Osteocyte (in vitro differentiated cells): ENCODE measurements at regions not wholly inside any gene's neighbourhood (a gene's known extent, or its start where the extent isn't known, plus 50 kb on each side); places are given as distances from the start of the nearest gene placed in this dataset.

Experiments used
- DNase-seq: peaks from one replicate; pipeline ENCODE4 v3.0.0; 2021; ENCODE audit warnings: mixed read lengths; ENCODE audit not compliant: unreplicated experiment; ENCODE audit errors: extremely low spot score
- H3K27ac Mint-ChIP-seq: one replicate; pipeline ENCODE4 v1.8.0; 2021; ENCODE audit warnings: mild to moderate bottlenecking, mixed read lengths; ENCODE audit not compliant: unreplicated experiment
- H3K27me3 Mint-ChIP-seq: one replicate; pipeline ENCODE4 v1.8.0; 2021; ENCODE audit warnings: mixed read lengths; ENCODE audit not compliant: unreplicated experiment
- H3K36me3 Mint-ChIP-seq: one replicate; pipeline ENCODE4 v1.8.0; 2021; ENCODE audit warnings: mixed read lengths; ENCODE audit not compliant: unreplicated experiment
- H3K4me1 Mint-ChIP-seq: one replicate; pipeline ENCODE4 v1.8.0; 2021; ENCODE audit warnings: mixed read lengths; ENCODE audit not compliant: unreplicated experiment
- H3K4me3 Mint-ChIP-seq: one replicate; pipeline ENCODE4 v1.8.0; 2021; ENCODE audit warnings: mild to moderate bottlenecking, moderate library complexity, mixed read lengths; ENCODE audit not compliant: unreplicated experiment
- H3K9me3 Mint-ChIP-seq: one replicate; pipeline ENCODE4 v1.8.0; 2021; ENCODE audit warnings: mixed read lengths; ENCODE audit not compliant: unreplicated experiment
- TF ChIP-seq, protein P1 (sequence below): fragments of 200-600 bp; sonication (generic); IDR thresholded peaks from 2 replicates; pipeline ENCODE4 v1.5.0; 2021; ENCODE audit warnings: antibody characterized with exemption, mild to moderate bottlenecking, moderate library complexity

DNA sequence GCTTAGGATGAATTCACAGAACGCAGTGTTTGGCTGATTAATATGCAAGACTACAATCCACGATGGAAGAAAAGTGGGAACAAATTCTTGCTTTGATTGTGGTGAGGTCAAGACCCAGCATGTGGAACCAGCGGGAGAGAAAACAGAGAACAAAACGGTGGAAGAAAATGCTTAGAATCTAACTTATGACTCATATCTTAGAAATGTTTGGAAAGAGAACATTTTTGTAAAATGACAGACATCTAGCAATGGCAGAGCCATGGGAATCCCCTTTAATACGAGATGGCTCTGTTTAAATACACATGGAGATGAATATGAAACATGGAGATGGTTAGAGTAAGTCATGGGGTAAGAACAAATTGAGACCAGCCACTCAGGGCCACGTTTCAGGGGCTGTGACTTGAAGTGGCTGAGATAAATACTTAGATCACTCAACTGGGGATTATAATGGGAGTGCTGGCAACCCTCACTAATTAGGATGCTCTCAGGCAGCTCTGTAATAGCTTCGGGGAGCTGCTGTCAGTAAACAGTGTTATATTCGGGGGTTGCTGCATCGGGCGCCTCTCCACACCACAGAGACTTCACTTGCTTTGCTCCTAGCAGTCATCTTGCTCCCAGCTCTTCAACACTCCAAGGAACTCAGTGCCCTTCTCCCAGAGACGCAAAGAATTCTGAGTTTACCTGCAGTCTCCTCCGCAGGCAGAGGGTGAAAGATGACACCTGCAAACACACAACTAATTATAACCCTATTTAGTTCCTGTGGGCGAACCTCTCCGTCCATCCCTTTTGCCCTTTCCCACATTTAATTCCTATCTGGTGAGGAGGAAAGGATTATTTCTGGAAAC lies 68.0 kb upstream of the ONECUT1 start:
- no peak for DNase-seq
- no peaks in the 10 kb centered on the region for H3K4me1 Mint-ChIP-seq

DNA sequence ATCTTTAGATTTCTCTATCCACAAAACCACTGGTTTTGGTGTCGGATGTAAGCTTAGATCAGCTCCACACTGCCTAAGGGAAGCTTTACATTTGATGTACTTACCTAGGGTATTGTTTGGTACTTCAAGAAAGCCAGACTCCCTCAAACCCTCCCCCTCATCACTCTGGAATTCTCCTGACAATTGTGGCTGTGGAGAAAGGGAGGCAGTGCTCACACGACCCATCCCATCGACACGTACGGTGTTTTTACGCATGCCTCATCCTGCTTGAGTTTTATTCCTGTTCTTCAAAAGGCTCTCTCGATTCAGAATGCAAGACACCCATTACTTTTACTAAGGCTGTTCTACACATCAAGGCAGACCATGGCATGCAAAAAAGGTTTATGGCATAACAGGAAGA lies 67.3 kb upstream of the ONECUT1 start:
- Mint-ChIP-seq H3K27ac (no peak overlapping the region), H3K36me3 (no peaks in the 10 kb centered on the region), H3K4me1 (no peaks in the 10 kb centered on the region), H3K9me3 (no peaks in the 10 kb centered on the region), H3K27me3 (peaks cover 32% of the 10 kb centered on the region), H3K4me3 (no peak overlapping the region)
- TF ChIP-seq, protein P1, sequence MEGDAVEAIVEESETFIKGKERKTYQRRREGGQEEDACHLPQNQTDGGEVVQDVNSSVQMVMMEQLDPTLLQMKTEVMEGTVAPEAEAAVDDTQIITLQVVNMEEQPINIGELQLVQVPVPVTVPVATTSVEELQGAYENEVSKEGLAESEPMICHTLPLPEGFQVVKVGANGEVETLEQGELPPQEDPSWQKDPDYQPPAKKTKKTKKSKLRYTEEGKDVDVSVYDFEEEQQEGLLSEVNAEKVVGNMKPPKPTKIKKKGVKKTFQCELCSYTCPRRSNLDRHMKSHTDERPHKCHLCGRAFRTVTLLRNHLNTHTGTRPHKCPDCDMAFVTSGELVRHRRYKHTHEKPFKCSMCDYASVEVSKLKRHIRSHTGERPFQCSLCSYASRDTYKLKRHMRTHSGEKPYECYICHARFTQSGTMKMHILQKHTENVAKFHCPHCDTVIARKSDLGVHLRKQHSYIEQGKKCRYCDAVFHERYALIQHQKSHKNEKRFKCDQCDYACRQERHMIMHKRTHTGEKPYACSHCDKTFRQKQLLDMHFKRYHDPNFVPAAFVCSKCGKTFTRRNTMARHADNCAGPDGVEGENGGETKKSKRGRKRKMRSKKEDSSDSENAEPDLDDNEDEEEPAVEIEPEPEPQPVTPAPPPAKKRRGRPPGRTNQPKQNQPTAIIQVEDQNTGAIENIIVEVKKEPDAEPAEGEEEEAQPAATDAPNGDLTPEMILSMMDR: no peak
- DNase-seq: no peak

More for the DNA sequence above, 68.0 kb upstream of the ONECUT1 start:
- Mint-ChIP-seq H3K4me3 (no peak overlapping the region), H3K36me3 (no peaks in the 10 kb centered on the region), H3K27ac (no peak overlapping the region), H3K27me3 (peaks cover 31% of the 10 kb centered on the region), H3K9me3 (no peaks in the 10 kb centered on the region)
- TF ChIP-seq, protein P1: no peak

DNA sequence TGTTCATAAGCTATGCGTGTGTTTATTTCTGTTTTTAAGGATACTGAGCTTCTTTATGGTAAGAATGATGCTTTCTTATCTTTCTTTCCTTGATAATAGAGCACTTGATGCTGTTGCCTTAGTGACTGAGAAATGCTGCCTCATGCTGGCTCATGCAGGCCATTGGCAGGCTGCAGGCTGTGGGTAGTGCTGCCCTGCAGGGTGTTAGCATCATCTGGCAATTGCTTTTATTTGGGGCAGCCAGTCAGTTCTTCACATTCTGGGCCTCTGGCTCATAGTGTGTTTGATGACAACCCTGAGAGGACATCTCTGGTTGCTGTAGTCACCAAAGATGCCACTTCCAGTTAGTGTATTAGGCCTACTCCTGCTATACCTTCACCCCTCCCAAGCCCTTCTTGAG lies 66.2 kb upstream of the ONECUT1 start:
- no peak for DNase-seq
- no peaks in the 10 kb centered on the region for H3K4me1 Mint-ChIP-seq
- H3K4me3 Mint-ChIP-seq: no peak overlapping the region
- TF ChIP-seq, protein P1: no peak
- no peaks in the 10 kb centered on the region for H3K9me3 Mint-ChIP-seq
- no peaks in the 10 kb centered on the region for H3K36me3 Mint-ChIP-seq
- peaks cover 30% of the 10 kb centered on the region for H3K27me3 Mint-ChIP-seq
- no peak overlapping the region for H3K27ac Mint-ChIP-seq

DNA sequence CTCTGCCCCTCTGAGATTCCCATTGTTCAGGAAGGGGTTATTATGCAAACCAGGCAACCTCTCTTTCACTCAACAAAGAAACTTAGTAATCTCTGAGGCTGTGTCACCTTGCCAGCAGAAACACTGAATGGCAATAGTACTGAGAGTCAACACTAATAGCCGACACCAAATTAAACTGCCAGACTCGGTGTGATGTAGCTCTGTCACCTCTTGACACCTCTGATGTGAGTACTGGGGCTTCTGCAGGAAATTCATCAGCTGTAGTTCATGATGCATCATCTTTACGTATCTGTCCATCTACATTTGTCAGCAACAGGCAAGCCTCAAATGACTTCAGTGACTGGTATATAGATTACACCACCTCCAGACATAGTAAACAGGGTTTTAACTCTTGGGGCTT lies 65.0 kb upstream of the ONECUT1 start:
- DNase-seq: no peak
- no peak overlapping the region for H3K27ac Mint-ChIP-seq
- peaks cover 28% of the 10 kb centered on the region for H3K27me3 Mint-ChIP-seq
- no peaks in the 10 kb centered on the region for H3K9me3 Mint-ChIP-seq
- no peak overlapping the region for H3K4me3 Mint-ChIP-seq
- TF ChIP-seq, protein P1: no peak
- H3K4me1 Mint-ChIP-seq: no peaks in the 10 kb centered on the region
- no peaks in the 10 kb centered on the region for H3K36me3 Mint-ChIP-seq

DNA sequence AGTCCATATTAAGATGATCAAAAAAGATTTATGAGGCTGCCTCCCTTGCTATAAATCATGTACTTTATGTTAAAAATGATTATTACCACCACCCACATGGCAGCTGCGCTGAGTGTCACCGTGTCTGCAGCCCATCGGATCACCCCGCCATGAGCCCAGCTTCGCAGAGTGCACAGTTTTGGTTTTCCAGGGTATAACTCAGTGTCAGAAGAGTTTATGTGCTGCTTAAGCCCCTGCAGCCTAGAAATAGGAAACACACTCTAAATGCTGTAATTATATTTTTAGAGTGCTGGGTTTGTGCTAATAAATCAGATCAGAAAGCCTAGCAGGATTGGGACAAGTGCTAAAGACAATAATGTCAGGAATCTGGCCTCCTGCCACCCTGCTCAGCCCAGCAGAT lies 54.7 kb upstream of the ONECUT1 start:
- Mint-ChIP-seq H3K27ac (no peak overlapping the region), H3K36me3 (no peaks in the 10 kb centered on the region), H3K4me1 (no peaks in the 10 kb centered on the region), H3K4me3 (no peak overlapping the region), H3K27me3 (peaks cover 22% of the 10 kb centered on the region), H3K9me3 (peaks cover 4% of the 10 kb centered on the region)
- TF ChIP-seq, protein P1: no peak
- no peak for DNase-seq
